Type B pancreatic cell (in vitro differentiated cells): ENCODE measurements at regions not wholly inside any gene's neighbourhood (a gene's known extent, or its start where the extent isn't known, plus 50 kb on each side); places are given as distances from the start of the nearest gene placed in this dataset.
"Not testable (repeated sequence)": the region's sequence is repeated elsewhere in the genome, so short reads cannot be mapped to it uniquely, and the experiment has no call there.

Experiments
- DNase-seq: peaks from one replicate; pipeline ENCODE4 v3.0.0; 2021; ENCODE audit warnings: mixed read lengths; ENCODE audit not compliant: unreplicated experiment; ENCODE audit errors: extremely low spot score
- H3K27ac Mint-ChIP-seq: 2 replicates; pipeline ENCODE4 v1.8.0; 2021; ENCODE audit warnings: mild to moderate bottlenecking, mixed read lengths
- H3K27me3 Mint-ChIP-seq: 2 replicates; pipeline ENCODE4 v1.8.0; 2021; ENCODE audit warnings: mixed read lengths
- H3K36me3 Mint-ChIP-seq: 2 replicates; pipeline ENCODE4 v1.8.0; 2021; ENCODE audit warnings: mixed read lengths
- H3K4me1 Mint-ChIP-seq: one replicate; pipeline ENCODE4 v1.8.0; 2021; ENCODE audit warnings: mixed read lengths; ENCODE audit not compliant: unreplicated experiment
- H3K4me3 Mint-ChIP-seq: 2 replicates; pipeline ENCODE4 v1.8.0; 2021; ENCODE audit warnings: mild to moderate bottlenecking, mixed read lengths
- H3K9me3 Mint-ChIP-seq: 2 replicates; pipeline ENCODE4 v1.8.0; 2021; ENCODE audit warnings: mixed read lengths
- TF ChIP-seq, protein P1 (sequence below): fragments of 200-600 bp; sonication (generic); conservative IDR thresholded peaks from 2 replicates; pipeline ENCODE4 v1.5.0; 2021; ENCODE audit warnings: antibody characterized with exemption, mild to moderate bottlenecking

GRCh38 chr14:25472700-25473099, 422.8 kb upstream of the STXBP6 start:
- TF ChIP-seq, protein P1, sequence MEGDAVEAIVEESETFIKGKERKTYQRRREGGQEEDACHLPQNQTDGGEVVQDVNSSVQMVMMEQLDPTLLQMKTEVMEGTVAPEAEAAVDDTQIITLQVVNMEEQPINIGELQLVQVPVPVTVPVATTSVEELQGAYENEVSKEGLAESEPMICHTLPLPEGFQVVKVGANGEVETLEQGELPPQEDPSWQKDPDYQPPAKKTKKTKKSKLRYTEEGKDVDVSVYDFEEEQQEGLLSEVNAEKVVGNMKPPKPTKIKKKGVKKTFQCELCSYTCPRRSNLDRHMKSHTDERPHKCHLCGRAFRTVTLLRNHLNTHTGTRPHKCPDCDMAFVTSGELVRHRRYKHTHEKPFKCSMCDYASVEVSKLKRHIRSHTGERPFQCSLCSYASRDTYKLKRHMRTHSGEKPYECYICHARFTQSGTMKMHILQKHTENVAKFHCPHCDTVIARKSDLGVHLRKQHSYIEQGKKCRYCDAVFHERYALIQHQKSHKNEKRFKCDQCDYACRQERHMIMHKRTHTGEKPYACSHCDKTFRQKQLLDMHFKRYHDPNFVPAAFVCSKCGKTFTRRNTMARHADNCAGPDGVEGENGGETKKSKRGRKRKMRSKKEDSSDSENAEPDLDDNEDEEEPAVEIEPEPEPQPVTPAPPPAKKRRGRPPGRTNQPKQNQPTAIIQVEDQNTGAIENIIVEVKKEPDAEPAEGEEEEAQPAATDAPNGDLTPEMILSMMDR, result no peak
- DNase-seq, result no peak
- H3K4me3 Mint-ChIP-seq, result no peak overlapping the region
- H3K27me3 Mint-ChIP-seq, result no peaks in the 10 kb centered on the region
- no peaks in the 10 kb centered on the region for H3K36me3 Mint-ChIP-seq
- no peak overlapping the region for H3K27ac Mint-ChIP-seq
- no peaks in the 10 kb centered on the region for H3K4me1 Mint-ChIP-seq
- H3K9me3 Mint-ChIP-seq, result no peaks in the 10 kb centered on the region

DNA sequence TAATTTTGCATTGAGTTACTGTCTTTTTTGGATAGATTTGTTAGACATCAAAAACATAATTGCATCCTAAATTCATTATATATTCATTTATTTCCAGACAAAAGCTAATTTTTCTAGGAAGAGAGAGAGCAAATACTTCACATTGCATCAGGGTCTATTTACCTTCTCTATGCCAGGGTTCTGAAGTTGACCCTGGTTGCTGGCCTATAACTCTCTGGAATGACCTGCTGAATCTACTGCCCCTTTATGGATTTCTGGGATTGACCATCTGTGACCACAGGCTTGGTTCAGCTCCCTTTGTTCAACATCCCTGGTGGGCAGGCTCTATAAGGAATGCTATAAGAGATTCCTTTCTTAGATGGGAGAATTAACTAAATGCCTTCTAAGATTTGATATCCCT, 414.8 kb upstream of the STXBP6 start:
- no peaks in the 10 kb centered on the region for H3K36me3 Mint-ChIP-seq
- no peaks in the 10 kb centered on the region for H3K4me1 Mint-ChIP-seq
- no peak overlapping the region for H3K4me3 Mint-ChIP-seq
- H3K9me3 Mint-ChIP-seq, result no peaks in the 10 kb centered on the region
- no peak for DNase-seq
- TF ChIP-seq, protein P1, result no peak
- H3K27me3 Mint-ChIP-seq, result no peaks in the 10 kb centered on the region
- H3K27ac Mint-ChIP-seq, result no peak overlapping the region

DNA sequence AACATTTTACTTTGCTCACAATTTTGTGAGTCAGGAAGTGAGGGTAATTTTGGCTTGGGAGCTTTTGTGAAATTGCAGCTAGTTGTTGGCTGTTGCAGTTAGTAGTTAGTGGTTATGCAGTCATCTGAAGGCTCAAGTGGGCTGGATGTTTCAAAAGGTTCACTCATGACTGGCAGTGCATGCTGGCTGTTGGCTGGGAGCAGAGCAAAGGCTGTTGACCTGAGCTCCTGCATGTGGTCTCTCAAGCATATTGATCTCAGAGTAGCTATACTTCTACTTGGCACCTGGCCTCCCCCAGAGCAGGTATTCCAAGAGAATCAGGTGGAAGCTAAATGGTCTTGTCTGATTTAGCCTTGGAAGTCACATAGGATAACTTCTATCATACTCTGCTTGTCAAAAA, 414.1 kb upstream of the STXBP6 start:
- Mint-ChIP-seq H3K27me3 (no peaks in the 10 kb centered on the region), H3K4me3 (no peak overlapping the region), H3K27ac (no peak overlapping the region), H3K9me3 (no peaks in the 10 kb centered on the region), H3K36me3 (no peaks in the 10 kb centered on the region), H3K4me1 (no peaks in the 10 kb centered on the region)
- TF ChIP-seq, protein P1, result no peak
- no peak for DNase-seq

DNA sequence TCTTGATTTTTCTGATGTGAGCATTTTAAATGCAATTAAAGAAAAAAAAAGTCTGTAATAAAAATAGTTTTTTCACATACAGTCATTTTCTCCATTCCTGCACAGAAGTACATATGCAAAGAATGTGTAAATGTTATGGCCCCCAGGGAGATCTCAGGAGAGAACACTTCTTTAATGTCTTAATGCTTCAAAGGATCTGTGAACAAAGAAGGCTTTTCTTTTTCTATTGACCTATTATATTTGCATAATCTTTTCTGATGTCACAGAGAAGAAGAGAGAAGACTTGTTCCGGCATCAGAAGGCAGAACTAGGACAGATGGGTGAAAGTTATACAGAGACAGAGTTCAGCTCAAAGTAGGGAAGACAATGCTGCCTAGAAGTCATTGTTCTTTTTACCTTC, 413.5 kb upstream of the STXBP6 start:
- no peak overlapping the region for H3K27ac Mint-ChIP-seq
- no peaks in the 10 kb centered on the region for H3K4me1 Mint-ChIP-seq
- H3K27me3 Mint-ChIP-seq, result no peaks in the 10 kb centered on the region
- no peak for DNase-seq
- no peaks in the 10 kb centered on the region for H3K36me3 Mint-ChIP-seq
- H3K9me3 Mint-ChIP-seq, result no peaks in the 10 kb centered on the region
- TF ChIP-seq, protein P1, result no peak
- H3K4me3 Mint-ChIP-seq, result no peak overlapping the region

DNA sequence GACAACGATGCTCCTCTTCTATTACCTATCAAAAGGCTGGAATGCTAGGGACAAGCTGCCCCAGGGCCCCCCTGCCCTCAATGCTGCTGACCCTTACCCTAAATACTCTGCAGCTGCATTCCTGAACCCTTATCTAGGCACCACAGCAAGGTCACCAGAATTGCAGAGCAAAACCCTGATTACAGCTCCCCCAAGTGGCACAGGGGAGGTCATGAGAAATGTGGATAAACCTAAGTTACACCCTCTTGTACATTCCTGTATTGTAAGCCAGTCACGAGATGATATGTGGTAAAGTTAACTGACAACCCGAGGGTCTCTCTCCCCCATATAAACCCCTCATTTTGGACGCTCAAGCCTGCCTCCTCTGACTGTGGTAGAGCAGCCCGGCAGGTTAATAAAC, 411.8 kb upstream of the STXBP6 start:
- Mint-ChIP-seq H3K4me1 (no peaks in the 10 kb centered on the region), H3K4me3 (no peak overlapping the region), H3K36me3 (no peaks in the 10 kb centered on the region), H3K9me3 (no peaks in the 10 kb centered on the region), H3K27ac (no peak overlapping the region), H3K27me3 (no peaks in the 10 kb centered on the region)
- no peak for DNase-seq
- TF ChIP-seq, protein P1, result no peak

DNA sequence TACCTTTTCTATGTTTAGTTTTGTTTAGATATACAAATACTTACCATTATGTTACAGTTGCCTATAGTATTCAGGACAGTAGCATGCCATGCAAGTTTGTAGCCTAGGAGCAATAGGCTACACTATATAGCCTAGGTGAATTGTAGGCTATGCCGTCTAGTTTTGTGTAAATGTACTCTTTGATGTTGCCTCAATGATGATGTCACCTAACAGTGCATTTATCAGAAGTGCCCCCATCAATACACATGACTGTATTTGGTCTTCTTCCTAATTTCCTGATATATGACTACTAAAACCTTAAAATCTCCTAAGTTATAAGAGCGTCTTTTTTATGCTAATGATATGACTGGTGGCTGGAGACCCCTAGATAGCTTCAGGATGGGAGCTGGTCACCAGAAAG, 394.4 kb upstream of the STXBP6 start:
- no peaks in the 10 kb centered on the region for H3K27me3 Mint-ChIP-seq
- no peaks in the 10 kb centered on the region for H3K4me1 Mint-ChIP-seq
- DNase-seq, result no peak

DNA sequence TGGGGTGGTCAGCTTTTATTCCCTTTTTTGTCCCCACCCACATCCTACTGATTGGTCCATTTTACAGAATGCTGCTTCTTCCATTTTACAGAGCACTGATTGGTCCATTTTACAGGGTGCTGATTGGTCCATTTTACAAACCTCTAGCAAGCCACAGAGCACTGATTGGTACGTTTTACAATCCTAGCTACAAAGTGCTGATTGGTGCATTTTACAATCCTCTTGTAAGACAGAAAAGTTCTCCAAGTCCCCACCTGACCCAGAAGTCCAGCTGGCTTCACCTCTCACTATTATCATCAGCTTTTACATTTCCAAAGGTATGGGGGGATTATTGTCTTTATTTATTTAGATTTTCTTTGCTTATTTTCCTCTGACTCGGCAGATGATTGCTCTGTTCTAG, 390.4 kb upstream of the STXBP6 start:
- not testable (repeated sequence) for H3K4me1 Mint-ChIP-seq, H3K4me3 Mint-ChIP-seq, DNase-seq, H3K36me3 Mint-ChIP-seq, H3K27ac Mint-ChIP-seq, H3K9me3 Mint-ChIP-seq, H3K27me3 Mint-ChIP-seq

More for the DNA sequence above, 394.4 kb upstream of the STXBP6 start:
- H3K27ac Mint-ChIP-seq, result no peak overlapping the region
- no peak overlapping the region for H3K4me3 Mint-ChIP-seq
- TF ChIP-seq, protein P1, result no peak
- no peaks in the 10 kb centered on the region for H3K36me3 Mint-ChIP-seq
- no peaks in the 10 kb centered on the region for H3K9me3 Mint-ChIP-seq
